ENCODE measurements at regions not wholly inside any gene's neighbourhood (a gene's known extent, or its start where the extent isn't known, plus 50 kb on each side); places are given as distances from the start of the nearest gene placed in this dataset.

DNA sequence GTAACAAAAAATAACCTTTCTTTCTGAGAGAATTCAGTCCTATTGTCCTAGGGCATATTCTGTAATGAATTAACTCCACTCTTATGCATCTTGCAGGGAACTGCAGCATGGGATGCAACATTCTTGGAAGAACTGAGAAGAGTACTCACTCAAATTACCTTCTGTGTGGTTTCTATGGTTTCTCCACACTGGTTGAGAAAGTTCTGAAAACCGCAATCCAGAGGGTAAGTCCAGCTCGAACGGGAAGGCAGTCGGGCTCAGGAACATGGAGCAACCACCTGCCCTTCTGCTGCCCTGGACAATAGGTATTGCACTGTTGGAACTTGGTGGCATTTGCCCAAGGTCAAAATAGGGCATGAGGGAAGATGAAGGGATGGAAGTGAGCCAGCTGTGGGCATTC lies 59.6 kb upstream of the CDK13 start:
- DNase-seq (ENCODE audit: low spot score): no peak

DNA sequence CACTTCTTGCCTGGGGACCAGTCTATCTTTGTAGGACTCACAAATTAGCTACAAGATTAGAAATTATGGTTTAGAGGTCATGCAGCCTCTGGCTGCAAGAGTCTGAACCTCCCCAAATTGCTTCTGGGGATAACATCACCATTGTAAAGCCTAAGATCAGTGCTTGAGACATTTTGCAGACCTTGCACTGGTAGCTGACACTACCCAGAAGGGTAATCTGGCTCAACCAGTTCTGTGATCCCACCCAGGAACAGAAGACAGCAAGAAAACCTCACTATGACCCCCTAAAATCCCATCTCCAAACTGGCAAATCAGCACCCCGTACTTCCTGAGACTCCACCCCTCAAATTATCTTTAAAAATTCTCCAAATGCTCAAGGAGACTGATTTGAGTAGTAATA lies 58.2 kb upstream of the CDK13 start:
- no peak for DNase-seq (ENCODE audit: low spot score)

DNA sequence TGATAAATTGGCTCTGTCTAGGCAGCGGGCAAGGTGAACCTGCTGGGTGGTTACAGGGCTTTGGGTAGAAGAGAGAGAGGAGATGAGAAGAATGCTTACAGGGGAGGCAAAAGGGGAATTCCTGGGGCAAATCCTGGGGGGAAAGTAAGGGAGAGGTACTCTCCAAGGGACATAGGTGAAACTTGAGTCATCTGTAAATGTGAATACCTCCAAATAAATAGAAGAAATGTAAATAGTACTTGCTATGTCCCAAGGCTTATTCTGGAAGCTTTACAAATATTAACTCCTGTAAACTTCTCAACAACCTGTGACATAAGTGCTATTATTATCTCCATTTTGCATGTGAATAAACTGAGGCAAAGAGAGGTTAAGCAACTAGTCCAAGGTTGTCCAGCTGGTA lies 57.7 kb upstream of the CDK13 start:
- DNase-seq (ENCODE audit: low spot score): peak; percentile 50

DNA sequence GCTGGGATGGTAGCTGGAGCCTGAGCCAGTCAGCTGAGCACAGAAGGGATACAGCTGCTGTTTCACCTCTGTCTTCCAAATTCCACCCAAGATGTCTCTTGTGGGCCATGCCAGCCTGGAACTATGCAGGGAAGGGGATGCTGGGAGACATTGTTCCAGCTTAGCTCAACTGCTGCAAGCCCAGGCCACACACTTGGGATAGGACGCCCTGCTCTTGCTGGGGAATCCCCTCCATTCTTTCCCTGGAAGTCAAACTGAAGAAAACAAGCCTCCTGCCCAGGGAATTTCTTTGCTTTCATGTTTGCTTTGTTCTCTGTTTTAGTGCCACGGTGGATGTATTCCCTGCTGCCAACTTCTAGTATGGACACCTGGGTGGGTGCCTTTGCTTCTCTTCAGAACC lies 55.2 kb upstream of the CDK13 start:
- DNase-seq (ENCODE audit: low spot score): peak; percentile 44

DNA sequence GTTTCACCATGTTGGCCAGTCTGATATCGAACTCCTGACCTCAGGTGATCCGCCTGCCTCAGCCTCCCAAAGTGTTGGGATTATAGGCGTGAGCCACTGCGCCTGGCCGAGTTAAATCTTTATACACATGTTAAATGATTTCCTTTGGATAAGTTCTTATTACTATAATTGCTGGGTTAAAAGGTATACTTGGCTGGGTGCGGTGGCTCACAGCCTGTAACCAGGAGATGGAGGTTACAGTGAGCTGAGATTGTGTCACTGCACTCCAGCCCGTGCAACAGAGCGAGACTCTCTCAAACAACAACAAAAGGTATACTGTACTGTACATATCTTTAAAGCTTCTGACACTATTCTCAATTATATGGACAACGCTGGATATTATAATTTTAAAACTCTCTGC lies 53.2 kb upstream of the CDK13 start:
- DNase-seq (ENCODE audit: low spot score): no peak

DNA sequence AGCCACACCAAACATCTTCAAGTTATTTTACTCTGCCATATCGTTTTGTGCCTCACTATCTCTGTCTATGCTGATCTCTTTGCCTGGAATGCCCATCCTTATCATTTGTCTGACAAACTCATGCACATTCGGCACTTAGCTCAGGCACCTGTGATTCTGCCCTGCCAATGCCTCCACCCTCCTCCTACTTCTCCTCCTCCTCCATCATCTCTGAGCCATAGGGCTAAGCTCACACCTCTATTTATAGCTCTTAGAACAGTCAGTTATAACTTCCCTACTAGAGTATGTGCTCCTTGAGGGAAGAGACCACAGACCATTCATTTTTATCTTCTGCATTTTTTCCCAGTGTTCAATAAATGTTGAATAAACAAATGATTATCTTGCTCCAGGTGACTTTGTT lies 51.2 kb upstream of the CDK13 start:
- no peak for DNase-seq (ENCODE audit: low spot score)
